Neural progenitor cell (in vitro differentiated cells): ENCODE measurements at regions not wholly inside any gene's neighbourhood (a gene's known extent, or its start where the extent isn't known, plus 50 kb on each side); places are given as distances from the start of the nearest gene placed in this dataset.

Experiments used
- DNase-seq: peaks from one replicate; pipeline ENCODE4 v3.0.0-alpha.2; 2016; ENCODE audit warnings: low spot score
- H2AFZ ChIP-seq: fragments of 200-600 bp; sonication (generic); replicated peaks from 2 replicates; pipeline ENCODE4 v1.6.1; 2016; ENCODE audit warnings: antibody characterized with exemption
- H3F3A ChIP-seq: fragments of 200-600 bp; sonication (generic); 2 replicates; pipeline ENCODE4 v1.6.1; 2016; ENCODE audit warnings: antibody characterized with exemption, low read depth
- H3K27ac ChIP-seq: fragments of 200-600 bp; sonication (generic); 2 replicates; pipeline ENCODE4 v1.5.1; 2016; ENCODE audit warnings: mild to moderate bottlenecking
- H3K27me3 ChIP-seq: fragments of 200-600 bp; sonication (generic); 2 replicates; pipeline ENCODE4 v1.6.1; 2016; ENCODE audit warnings: mild to moderate bottlenecking, moderate library complexity
- H3K36me3 ChIP-seq: fragments of 200-600 bp; sonication (generic); 2 replicates; pipeline ENCODE4 v1.5.1; 2016
- H3K4me1 ChIP-seq: fragments of 200-600 bp; sonication (generic); 2 replicates; pipeline ENCODE4 v1.6.1; 2016; ENCODE audit warnings: mixed run types
- H3K4me2 ChIP-seq: fragments of 200-600 bp; sonication (generic); 2 replicates; pipeline ENCODE4 v1.6.1; 2016
- H3K4me3 ChIP-seq: fragments of 200-600 bp; sonication (generic); 2 replicates; pipeline ENCODE4 v1.5.1; 2016
- H3K79me2 ChIP-seq: fragments of 200-600 bp; sonication (generic); 2 replicates; pipeline ENCODE4 v1.6.1; 2016; ENCODE audit warnings: low read depth
- H3K9ac ChIP-seq: fragments of 200-600 bp; sonication (generic); 2 replicates; pipeline ENCODE4 v1.6.1; 2016
- H3K9me3 ChIP-seq: fragments of 200-600 bp; sonication (generic); 2 replicates; pipeline ENCODE4 v1.5.1; 2016; ENCODE audit warnings: low read depth
- H4K20me1 ChIP-seq: fragments of 200-600 bp; sonication (generic); 2 replicates; pipeline ENCODE4 v1.6.1; 2016; ENCODE audit warnings: low read depth
- H3K27ac Mint-ChIP-seq: 3 replicates; pipeline ENCODE4 v1.8.0; 2021; ENCODE audit warnings: mixed read lengths
- H3K27me3 Mint-ChIP-seq: 2 replicates; pipeline ENCODE4 v1.8.0; 2022; ENCODE audit warnings: low read depth, mild to moderate bottlenecking, inconsistent platforms, moderate library complexity, mixed read lengths; ENCODE audit not compliant: insufficient read depth
- H3K36me3 Mint-ChIP-seq: 3 replicates; pipeline ENCODE4 v1.8.0; 2021; ENCODE audit warnings: mixed read lengths
- H3K4me1 Mint-ChIP-seq: 3 replicates; pipeline ENCODE4 v1.8.0; 2021; ENCODE audit warnings: mixed read lengths
- H3K4me3 Mint-ChIP-seq: 3 replicates; pipeline ENCODE4 v1.8.0; 2021; ENCODE audit warnings: mild to moderate bottlenecking, moderate library complexity, mixed read lengths
- H3K9me3 Mint-ChIP-seq: 3 replicates; pipeline ENCODE4 v1.8.0; 2020; ENCODE audit warnings: mixed read lengths
- CTCF ChIP-seq: fragments of 200-600 bp; sonication (generic); IDR thresholded peaks from 2 replicates; pipeline ENCODE4 v1.5.1; 2017; ENCODE audit warnings: antibody characterized with exemption, mild to moderate bottlenecking
- EZH2 ChIP-seq: fragments of 200-600 bp; sonication (generic); IDR thresholded peaks from 2 replicates; pipeline ENCODE4 v1.6.1; 2017; ENCODE audit warnings: antibody characterized with exemption, mild to moderate bottlenecking, moderate library complexity
- EZH2phosphoT487 ChIP-seq: fragments of 200-600 bp; sonication (generic); IDR thresholded peaks from 2 replicates; pipeline ENCODE4 v1.6.1; 2017; ENCODE audit warnings: antibody characterized with exemption

GRCh38 chr6:69449887-69450286 lies 346.9 kb downstream of the LMBRD1 start:
- Histone ChIP-seq H4K20me1 (no peaks in the 10 kb centered on the region), H2AFZ (no peak overlapping the region), H3K27ac (no peak overlapping the region), H3K27me3 (no peaks in the 10 kb centered on the region), H3K4me1 (no peaks in the 10 kb centered on the region), H3K79me2 (no peaks in the 10 kb centered on the region), H3K9me3 (no peaks in the 10 kb centered on the region), H3K4me3 (no peak overlapping the region), H3K36me3 (no peaks in the 10 kb centered on the region), H3K4me2 (no peak overlapping the region), H3F3A (no peaks in the 10 kb centered on the region), H3K9ac (no peak overlapping the region)
- DNase-seq, result no peak
- no peak overlapping the region for H3K4me3 Mint-ChIP-seq
- no peak overlapping the region for H3K27ac Mint-ChIP-seq
- peaks cover 2% of the 10 kb centered on the region for H3K9me3 Mint-ChIP-seq
- H3K4me1 Mint-ChIP-seq, result no peaks in the 10 kb centered on the region
- H3K36me3 Mint-ChIP-seq, result no peaks in the 10 kb centered on the region
- TF ChIP-seq EZH2phosphoT487 (no peak), EZH2 (no peak), CTCF (no peak)
- H3K27me3 Mint-ChIP-seq, result no peaks in the 10 kb centered on the region
